GM12892 (cell line): ENCODE measurements at regions not wholly inside any gene's neighbourhood (a gene's known extent, or its start where the extent isn't known, plus 50 kb on each side); places are given as distances from the start of the nearest gene placed in this dataset.

ENCODE experiments used
- DNase-seq: peaks from one replicate; pipeline ENCODE4 v3.0.0; 2011; ENCODE audit not compliant: insufficient read length
- FAIRE-seq: peaks from 2 replicates; lab custom pipeline; 2011; peaks lifted over from hg19 to GRCh38; lab: Jason Lieb, UNC
- POLR2A ChIP-seq: IDR thresholded peaks from 2 replicates; pipeline ENCODE4 v1.6.1; 2011; ENCODE audit warnings: low read depth, low read length, control low read depth
- POLR2AphosphoS5 ChIP-seq: IDR thresholded peaks from 2 replicates; pipeline ENCODE4 v1.6.1; 2011; ENCODE audit warnings: low read depth, low read length, control low read depth
- TAF1 ChIP-seq: IDR thresholded peaks from 2 replicates; pipeline ENCODE4 v1.6.1; 2011; ENCODE audit warnings: low read depth, mild to moderate bottlenecking, control low read depth, low read length, borderline replicate concordance

DNA sequence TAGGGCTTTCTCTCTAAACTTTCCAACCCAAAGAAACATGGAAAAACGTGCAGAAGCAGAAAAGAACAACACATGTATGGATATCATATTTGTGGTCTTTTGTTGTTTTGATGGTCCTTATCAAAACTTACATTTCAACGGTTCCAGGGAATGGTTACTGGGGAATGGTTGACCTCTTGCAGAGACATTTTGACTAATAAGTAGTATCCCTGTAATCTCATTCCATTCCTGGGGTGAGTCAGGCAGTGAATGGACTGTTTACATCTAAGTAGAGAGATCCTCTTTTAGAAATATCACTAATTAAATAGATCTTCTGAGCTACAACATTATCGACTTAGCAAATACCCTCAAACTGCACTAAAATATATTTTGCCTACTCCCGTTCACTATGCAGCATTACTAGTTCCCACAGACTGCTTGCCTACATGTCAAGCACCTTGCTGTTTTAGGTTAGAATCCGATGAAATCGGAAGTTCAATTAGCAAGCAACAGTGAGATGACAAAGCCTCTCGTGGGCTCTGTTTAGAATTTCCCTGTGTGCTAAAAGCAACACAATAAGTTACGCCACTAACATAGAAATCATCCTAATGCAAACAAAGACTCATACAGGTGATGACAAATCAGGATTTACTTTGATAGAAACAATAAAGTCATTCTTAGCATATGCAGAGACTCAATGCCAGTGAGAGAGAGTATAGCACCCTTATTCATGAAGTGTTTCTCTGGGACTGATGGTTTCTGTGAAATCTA, 797.7 kb upstream of the ARGLU1 start:
- DNase-seq (no peak), FAIRE-seq (no peak)
- no peak for TF ChIP-seq POLR2AphosphoS5
- TF ChIP-seq TAF1: no peak
- TF ChIP-seq POLR2A: no peak

DNA sequence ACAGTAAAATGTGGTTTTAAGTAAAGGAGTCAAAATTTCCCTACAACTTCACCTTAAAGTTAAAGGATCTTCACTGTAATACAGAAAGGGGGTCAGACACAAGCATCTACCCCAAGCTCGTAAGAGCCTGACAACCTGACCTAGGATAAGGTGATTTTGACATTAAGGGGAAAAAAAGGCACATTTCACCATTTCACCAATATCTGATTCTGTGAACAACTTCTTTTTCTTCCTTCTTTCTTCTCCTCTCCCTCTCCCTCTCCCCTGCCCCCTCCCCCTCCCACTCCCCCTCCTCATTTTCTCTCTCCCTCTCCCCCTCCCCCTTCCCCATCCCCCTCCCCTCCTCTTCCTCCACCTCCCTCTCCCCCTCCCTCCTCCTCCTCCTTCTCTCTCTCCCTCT, 796.7 kb upstream of the ARGLU1 start:
- TF ChIP-seq POLR2A (no peak), POLR2AphosphoS5 (no peak), TAF1 (no peak)
- DNase-seq: no peak
- no peak for FAIRE-seq

DNA sequence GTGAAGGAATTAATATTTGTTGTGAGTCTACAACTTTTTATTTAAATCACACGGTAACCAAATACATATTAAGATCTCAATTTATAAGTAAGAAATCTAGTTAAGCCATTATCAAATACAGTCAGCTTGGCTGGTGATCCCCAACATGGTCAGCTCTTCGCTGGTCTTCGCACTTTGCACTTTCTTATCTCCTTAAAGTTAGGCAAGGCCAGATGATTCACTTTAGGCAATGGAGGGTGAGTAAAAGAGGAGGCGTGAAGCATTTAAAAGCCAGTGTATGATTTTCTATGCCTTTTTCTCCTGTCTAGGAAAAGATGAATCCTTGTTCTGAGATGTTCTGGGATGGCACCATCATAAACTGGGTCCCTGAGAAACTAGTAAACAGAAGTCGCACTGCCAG, 793.7 kb upstream of the ARGLU1 start:
- DNase-seq: no peak
- FAIRE-seq: no peak
- no peak for TF ChIP-seq POLR2A
- no peak for TF ChIP-seq POLR2AphosphoS5

DNA sequence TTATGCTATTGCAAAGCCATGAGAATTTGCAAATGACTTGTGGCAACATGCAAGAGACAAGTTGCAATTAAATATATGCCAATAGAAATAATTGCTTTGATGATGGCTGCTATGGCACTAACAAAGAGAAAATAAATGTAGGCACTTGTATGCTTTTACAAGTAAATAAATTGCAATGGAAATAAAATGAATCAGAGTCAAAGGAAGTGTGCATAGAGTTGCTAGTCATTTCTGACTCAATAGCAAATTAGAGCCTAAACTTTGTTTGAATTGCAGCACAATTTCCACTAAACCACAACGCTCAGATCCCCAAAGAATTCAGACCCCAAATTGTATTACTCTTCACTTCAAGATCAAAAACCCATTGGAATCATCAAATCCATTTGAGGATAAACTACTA, 792.1 kb upstream of the ARGLU1 start:
- no peak for TF ChIP-seq TAF1
- TF ChIP-seq POLR2AphosphoS5: no peak
- DNase-seq (no peak), FAIRE-seq (no peak)

DNA sequence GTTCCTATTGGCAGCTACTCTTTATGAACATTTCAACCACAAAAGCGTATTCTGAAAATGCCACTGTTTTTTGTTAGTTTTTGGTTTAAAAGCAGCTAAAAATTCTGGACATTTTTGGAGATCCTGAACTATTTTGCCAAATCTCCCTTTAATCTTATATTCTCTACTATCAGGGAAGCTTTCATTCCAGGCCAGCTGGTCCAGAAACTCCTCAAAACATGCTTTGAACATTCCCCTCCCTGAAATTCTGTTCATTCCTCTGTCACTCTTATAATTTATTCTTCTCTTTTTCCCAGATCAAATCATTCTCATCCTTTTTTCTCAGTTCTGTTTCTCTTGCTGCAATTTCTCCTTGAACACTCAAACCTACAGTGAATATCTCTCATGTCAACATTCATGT, 790.9 kb upstream of the ARGLU1 start:
- FAIRE-seq (no peak), DNase-seq (no peak)
- TF ChIP-seq TAF1: no peak

DNA sequence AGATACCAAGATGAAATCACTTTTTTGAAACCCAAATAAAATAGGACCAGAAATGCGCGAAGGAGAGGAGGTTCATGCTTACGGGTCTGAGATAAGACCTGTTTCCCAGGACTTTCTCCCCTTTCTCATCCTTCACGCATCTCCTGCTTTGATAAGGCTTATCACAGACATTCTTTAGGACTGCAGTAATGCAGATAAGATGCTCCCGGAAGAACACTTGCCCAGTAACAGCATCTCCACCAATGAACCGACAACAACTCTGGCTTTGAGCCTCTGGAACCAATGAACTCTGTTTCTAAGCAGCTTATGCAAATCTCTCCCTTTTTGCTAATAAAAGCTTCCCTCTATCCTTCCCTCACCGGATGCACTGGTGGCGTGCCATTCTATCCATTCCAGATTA, 783.4 kb upstream of the ARGLU1 start:
- no peak for DNase-seq
- TF ChIP-seq POLR2A: no peak
- TF ChIP-seq POLR2AphosphoS5: no peak
- no peak for TF ChIP-seq TAF1
- no peak for FAIRE-seq

DNA sequence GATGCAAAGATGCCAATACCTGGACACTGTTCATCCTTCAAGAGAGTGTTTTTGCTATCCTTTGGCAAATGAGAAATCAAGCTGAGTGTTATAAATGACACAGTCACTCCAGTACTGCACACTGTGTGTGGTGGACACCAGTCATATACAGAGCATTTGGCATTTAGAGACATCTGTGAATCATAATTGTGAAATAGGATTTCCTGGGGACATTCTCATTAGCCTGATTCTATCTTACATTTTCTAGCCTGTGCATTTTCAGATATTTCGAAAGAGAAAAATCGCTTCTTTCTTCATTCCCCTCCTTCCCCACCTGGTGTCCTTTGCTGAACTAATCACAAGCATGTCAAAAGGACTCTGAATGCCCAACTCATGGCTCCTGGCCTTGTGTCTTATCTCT, 781.0 kb upstream of the ARGLU1 start:
- FAIRE-seq (no peak), DNase-seq (no peak)
- TF ChIP-seq TAF1 (no peak), POLR2AphosphoS5 (no peak), POLR2A (no peak)

DNA sequence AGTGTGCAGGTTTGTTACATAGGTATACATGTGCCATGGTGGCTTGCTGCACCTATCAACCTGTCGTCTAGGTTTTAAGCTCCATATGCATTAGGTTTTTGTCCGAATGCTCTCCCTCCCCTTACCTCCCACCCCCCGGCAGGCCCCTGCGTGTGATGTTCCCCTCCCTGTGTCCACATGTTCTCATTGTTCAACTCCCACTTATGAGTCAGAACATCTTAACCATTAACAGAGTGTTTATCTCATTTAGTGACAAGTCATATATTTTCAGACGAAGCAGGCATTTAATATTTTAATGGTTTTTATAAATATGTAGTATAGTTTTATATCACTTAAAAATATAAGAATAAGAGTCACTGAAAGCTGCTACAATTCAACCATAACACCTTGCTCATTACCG, 780.5 kb upstream of the ARGLU1 start:
- TF ChIP-seq POLR2A: no peak
- TF ChIP-seq TAF1: no peak
- DNase-seq (no peak), FAIRE-seq (no peak)

DNA sequence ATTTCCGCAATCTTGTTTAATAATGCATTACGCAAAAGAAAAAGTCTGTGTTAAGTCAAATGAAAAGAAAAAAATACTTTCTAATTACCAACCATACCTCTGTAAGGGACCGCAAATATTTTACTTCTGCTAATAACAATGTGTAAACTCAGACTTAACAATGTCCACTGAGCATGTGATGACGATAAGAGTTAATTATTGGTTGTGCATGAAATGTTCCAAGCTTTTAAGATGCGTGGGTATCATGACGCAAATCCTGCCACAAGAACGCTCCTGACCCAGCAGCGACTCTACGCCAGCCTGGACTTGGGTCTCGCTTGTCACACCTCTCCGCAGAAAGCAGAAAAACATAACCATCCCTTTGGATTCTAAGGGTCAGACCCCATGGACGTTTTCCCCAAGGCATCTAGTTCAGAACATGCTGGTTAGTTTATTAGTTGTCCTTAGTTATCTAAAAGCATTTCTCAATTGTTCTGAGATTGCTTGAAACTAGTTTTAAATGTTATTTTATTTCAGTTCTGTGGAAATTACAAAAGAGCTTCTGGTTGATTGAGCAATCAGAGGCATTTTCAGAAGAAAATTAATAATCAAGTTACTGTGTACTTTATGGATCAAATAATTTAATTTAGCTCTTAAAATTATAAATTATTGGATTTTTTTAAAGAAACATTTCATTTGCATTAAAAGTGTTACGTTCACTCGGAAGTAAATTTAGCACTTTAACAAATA, 779.9 kb upstream of the ARGLU1 start:
- TF ChIP-seq POLR2AphosphoS5 (no peak), POLR2A (no peak), TAF1 (no peak)
- no peak for FAIRE-seq
- DNase-seq: no peak

DNA sequence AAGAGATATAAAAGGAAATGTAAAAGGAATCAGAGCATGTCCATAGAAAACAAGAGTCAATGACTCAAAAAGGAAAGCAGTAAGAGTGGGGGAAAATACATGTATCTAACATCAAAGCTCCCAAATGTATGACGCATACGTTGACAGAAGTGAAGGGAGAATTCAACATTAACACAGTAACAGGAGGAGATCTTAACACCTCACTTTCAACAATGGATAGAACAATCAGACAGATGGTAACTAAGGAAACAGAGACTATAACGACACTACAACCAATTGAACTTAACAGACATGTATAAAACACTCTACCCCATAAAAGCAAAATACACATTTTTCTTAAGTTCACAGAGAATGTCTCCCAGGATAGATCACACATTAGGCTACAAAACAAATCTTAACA, 774.8 kb upstream of the ARGLU1 start:
- DNase-seq (no peak), FAIRE-seq (no peak)
- TF ChIP-seq TAF1 (no peak), POLR2AphosphoS5 (no peak), POLR2A (no peak)

DNA sequence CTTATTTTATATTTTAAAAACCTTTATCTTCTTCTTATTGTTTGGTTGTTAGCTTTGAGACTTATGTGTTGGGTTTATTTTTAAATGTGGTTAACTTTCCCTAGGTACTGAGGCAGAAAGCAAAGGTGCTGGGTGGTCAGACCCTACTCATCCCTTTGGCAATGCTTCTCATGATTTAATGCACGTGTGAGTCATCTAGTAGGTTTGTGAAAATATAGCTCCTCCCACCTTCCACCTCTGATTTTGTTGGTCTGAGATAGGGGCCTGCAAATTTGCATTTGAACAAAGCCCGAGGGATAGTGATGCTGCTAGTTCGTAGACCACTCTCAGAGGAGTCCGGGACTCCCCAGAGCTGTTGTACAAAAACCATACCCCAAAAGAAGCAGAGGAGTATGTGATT, 771.3 kb upstream of the ARGLU1 start:
- DNase-seq: no peak
- TF ChIP-seq POLR2AphosphoS5: no peak
- no peak for TF ChIP-seq TAF1
- no peak for TF ChIP-seq POLR2A
- FAIRE-seq: no peak

DNA sequence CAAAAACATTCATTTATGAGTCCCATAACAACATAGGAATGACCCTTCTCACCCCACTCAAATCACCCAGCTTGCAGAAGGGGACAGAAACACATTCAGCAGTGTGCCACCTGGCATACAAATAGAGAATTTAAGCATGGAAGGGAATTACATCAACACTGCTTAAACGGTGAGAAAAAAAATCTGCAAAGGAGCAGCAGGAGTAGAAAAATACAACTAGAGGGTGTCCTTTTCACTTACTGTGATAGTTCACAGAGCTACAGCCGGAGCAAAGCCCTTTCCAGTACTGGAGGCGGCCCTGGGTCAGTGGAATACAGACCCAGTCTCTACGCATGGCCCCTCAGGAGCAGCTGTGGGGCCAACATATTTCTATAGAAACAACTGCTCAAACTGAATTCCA, 764.3 kb upstream of the ARGLU1 start:
- no peak for TF ChIP-seq POLR2A
- TF ChIP-seq POLR2AphosphoS5: no peak
- FAIRE-seq (no peak), DNase-seq (no peak)

DNA sequence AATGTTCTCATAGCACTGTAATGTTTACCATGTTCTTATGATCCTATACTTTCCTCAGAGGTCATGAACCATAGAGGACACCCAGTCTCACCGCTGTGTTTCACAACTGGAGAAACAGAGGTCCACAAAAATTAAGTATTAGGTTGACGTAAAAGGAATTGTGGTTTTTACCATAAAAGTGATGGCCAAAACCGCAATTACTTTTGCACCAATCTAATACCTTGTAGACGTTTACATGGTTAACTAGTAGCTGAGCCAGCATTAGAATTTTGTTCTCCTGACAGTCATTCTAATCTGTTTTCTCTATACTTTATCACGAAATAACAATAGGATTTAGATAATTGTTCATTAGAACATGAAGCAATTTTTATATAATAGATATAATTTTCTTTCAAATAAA, 763.4 kb upstream of the ARGLU1 start:
- DNase-seq (no peak), FAIRE-seq (no peak)
- no peak for TF ChIP-seq TAF1
- no peak for TF ChIP-seq POLR2A
- no peak for TF ChIP-seq POLR2AphosphoS5
